Adipocyte (in vitro differentiated cells): ENCODE measurements at regions not wholly inside any gene's neighbourhood (a gene's known extent, or its start where the extent isn't known, plus 50 kb on each side); places are given as distances from the start of the nearest gene placed in this dataset.
"Not testable (repeated sequence)": the region's sequence is repeated elsewhere in the genome, so short reads cannot be mapped to it uniquely, and the experiment has no call there.

Source experiments
- DNase-seq: peaks from one replicate; pipeline ENCODE4 v3.0.0-alpha.2; 2015; ENCODE audit warnings: low read depth
- H3K27me3 ChIP-seq: replicated peaks from 2 replicates; pipeline ENCODE4 v1.7.0; 2013; ENCODE audit warnings: mild to moderate bottlenecking, low read length, moderate library complexity; ENCODE audit not compliant: control insufficient read depth, insufficient read depth
- H3K36me3 ChIP-seq: 2 replicates; pipeline ENCODE4 v1.7.0; 2013; ENCODE audit warnings: low read length, mild to moderate bottlenecking, moderate library complexity; ENCODE audit not compliant: control insufficient read depth, insufficient read depth, severe bottlenecking
- H3K4me1 ChIP-seq: 2 replicates; pipeline ENCODE4 v1.7.0; 2013; ENCODE audit warnings: mild to moderate bottlenecking, low read length, moderate library complexity; ENCODE audit not compliant: control insufficient read depth, insufficient read depth
- H3K4me3 ChIP-seq: 2 replicates; pipeline ENCODE4 v1.7.0; 2013; ENCODE audit warnings: mild to moderate bottlenecking, low read length, moderate library complexity
- H3K9ac ChIP-seq: 2 replicates; pipeline ENCODE4 v1.7.0; 2013; ENCODE audit warnings: mild to moderate bottlenecking, low read length, moderate library complexity
- H3K9me3 ChIP-seq: 2 replicates; pipeline ENCODE4 v1.7.0; 2013; ENCODE audit warnings: mild to moderate bottlenecking, low read length, moderate library complexity; ENCODE audit not compliant: control insufficient read depth

GRCh38 chr1:201639826-201640225 lies 100.9 kb downstream of the NAV1 start:
- peaks cover 22% of the 10 kb centered on the region for H3K36me3 ChIP-seq
- peaks cover 25% of the 10 kb centered on the region for H3K4me1 ChIP-seq
- DNase-seq, result no peak
- H3K27me3 ChIP-seq, result no peaks in the 10 kb centered on the region
- H3K9ac ChIP-seq, result peak overlapping the region; percentile 37
- H3K9me3 ChIP-seq, result no peaks in the 10 kb centered on the region
- no peak overlapping the region for H3K4me3 ChIP-seq

- peaks cover 25% of the 10 kb centered on the region for H3K4me1 ChIP-seq
- peak overlapping the region; percentile 28 for H3K9ac ChIP-seq
- H3K36me3 ChIP-seq, result peaks cover 17% of the 10 kb centered on the region
- H3K9me3 ChIP-seq, result no peaks in the 10 kb centered on the region
- DNase-seq, result peak; percentile 55
- H3K4me3 ChIP-seq, result no peak overlapping the region
- no peaks in the 10 kb centered on the region for H3K27me3 ChIP-seq
Measured at GRCh38 chr1:201640624-201641023, 101.7 kb downstream of the NAV1 start.

DNA sequence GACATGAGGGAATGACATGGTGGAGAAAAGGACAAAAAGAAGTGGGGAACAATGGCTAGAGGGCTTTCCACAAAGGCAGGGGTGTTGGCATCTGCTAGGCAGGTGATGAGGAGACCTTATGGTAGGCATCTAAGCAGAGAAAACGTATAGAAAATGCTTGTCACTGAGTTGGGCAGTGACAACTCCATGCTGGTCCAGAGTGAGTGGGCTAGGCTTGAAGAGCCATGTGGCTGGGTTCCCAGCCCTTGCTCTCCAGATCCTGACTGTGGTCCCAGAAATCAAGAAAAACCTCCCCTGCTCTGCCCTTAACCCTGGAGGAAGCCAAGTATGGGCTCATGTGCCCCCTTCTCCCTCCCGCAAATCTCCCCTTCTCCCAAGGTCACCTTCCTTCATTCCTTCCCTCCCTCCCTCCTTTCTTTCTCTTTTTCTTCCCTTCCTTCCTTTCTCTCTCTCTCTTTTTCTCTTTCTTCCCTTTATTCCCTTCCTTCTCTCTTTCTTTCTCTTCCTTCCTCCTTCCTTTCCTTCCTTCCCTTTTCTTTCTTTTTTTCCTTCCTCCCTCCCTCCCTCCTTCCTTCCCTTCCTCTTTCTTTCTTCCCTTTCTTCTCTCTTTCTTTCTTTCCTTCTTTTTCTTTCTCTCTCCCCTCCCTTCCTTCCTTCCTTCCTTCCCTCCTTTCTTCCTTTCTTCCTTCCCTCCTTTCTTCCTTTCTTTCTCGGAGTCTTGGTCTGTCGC lies 102.8 kb downstream of the NAV1 start:
- Histone ChIP-seq H3K36me3 (peaks cover 11% of the 10 kb centered on the region), H3K9me3 (no peaks in the 10 kb centered on the region), H3K27me3 (no peaks in the 10 kb centered on the region), H3K4me1 (peaks cover 26% of the 10 kb centered on the region), H3K9ac (no peak overlapping the region), H3K4me3 (no peak overlapping the region)
- DNase-seq, result no peak

GRCh38 chr1:201643835-201644104 lies 104.8 kb downstream of the NAV1 start:
- DNase-seq, result no peak
- H3K4me1 ChIP-seq, result peaks cover 36% of the 10 kb centered on the region
- H3K9me3 ChIP-seq, result no peaks in the 10 kb centered on the region
- H3K4me3 ChIP-seq, result no peak overlapping the region
- peaks cover 4% of the 10 kb centered on the region for H3K36me3 ChIP-seq
- no peaks in the 10 kb centered on the region for H3K27me3 ChIP-seq
- H3K9ac ChIP-seq, result no peak overlapping the region

- Histone ChIP-seq H3K36me3 (peaks cover 4% of the 10 kb centered on the region), H3K9me3 (no peaks in the 10 kb centered on the region), H3K4me1 (peaks cover 32% of the 10 kb centered on the region), H3K27me3 (no peaks in the 10 kb centered on the region), H3K9ac (no peak overlapping the region), H3K4me3 (no peak overlapping the region)
- no peak for DNase-seq
Measured at GRCh38 chr1:201644197-201644596, 105.3 kb downstream of the NAV1 start.

DNA sequence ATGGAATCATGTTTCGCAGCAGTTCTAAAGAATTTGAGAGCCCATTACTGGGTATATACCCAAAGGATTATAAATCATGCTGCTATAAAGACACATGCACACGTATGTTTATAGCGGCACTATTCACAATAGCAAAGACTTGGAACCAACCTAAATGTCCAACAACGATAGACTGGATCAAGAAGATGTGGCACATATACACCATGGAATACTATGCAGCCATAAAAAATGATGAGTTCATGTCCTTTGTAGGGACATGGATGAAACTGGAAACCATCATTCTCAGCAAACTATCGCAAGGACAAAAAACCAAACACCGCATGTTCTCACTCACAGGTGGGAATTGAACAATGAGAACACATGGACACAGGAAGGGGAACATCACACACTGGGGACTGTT lies 106.1 kb downstream of the NAV1 start:
- DNase-seq, result not testable (repeated sequence)

DNA sequence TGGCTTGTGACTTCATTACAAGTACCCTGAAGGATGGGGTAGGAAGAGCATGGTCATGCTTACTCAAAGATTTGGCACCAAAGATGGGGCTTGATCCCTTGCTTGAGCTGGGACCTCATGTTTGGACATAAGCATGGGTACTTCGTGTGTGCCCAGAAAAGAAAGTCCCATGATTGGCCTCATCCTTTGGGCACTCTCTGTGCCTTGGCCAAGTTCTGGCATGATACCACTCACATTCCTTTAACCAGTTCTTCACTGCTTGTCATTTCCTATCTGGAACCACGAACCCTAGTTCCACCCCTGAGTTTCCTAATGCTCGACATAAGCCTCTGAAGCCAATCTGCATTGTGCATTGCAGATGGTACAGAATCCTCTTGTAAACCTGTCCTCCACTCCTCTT lies 107.0 kb downstream of the NAV1 start:
- H3K9ac ChIP-seq, result no peak overlapping the region
- H3K4me3 ChIP-seq, result no peak overlapping the region
- H3K4me1 ChIP-seq, result peaks cover 24% of the 10 kb centered on the region
- no peak for DNase-seq
- H3K27me3 ChIP-seq, result no peaks in the 10 kb centered on the region
- peaks cover 4% of the 10 kb centered on the region for H3K36me3 ChIP-seq
- H3K9me3 ChIP-seq, result no peaks in the 10 kb centered on the region

More for the DNA sequence above, 106.1 kb downstream of the NAV1 start:
- H3K4me3 ChIP-seq, H3K36me3 ChIP-seq, H3K27me3 ChIP-seq, H3K9ac ChIP-seq, H3K9me3 ChIP-seq: not testable (repeated sequence)
- peaks cover 27% of the 10 kb centered on the region for H3K4me1 ChIP-seq

DNA sequence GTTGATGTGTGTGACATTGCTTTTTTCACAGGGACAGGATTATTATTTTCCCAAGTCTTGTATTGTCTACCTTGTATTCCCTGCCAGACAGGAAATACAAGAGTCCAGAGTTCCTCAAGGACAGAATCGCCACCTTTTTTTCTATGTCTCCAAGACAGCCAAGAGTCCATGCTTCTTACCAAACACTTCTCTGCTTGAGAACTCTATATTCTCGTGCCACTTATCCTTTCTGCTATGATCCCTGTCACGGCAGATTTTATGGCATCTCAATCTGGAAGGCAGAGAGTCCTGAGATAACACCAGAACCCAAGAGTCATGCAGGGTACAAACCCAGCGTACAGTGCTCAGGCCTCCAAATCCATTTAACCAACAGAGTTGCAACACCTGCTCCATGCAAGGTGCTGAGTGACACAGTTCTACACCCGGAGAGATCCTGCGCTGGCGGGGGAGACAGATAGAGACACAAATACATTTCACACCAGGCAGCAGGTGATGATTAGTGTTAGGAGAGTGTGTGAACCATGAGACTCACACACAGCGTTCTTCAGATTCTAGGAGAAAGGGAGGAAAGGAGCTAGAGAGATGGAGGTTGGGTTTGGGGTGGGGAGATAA lies 107.6 kb downstream of the NAV1 start:
- peaks cover 4% of the 10 kb centered on the region for H3K36me3 ChIP-seq
- no peak overlapping the region for H3K4me3 ChIP-seq
- no peaks in the 10 kb centered on the region for H3K27me3 ChIP-seq
- H3K9ac ChIP-seq, result no peak overlapping the region
- no peaks in the 10 kb centered on the region for H3K9me3 ChIP-seq
- DNase-seq, result no peak
- H3K4me1 ChIP-seq, result peaks cover 26% of the 10 kb centered on the region

- Histone ChIP-seq H3K27me3 (no peaks in the 10 kb centered on the region), H3K4me1 (peaks cover 32% of the 10 kb centered on the region), H3K36me3 (peaks cover 4% of the 10 kb centered on the region), H3K9ac (peak overlapping the region; percentile 87), H3K4me3 (peak overlapping the region; percentile 83), H3K9me3 (no peaks in the 10 kb centered on the region)
- DNase-seq, result no peak
Measured at GRCh38 chr1:201647094-201647493, 108.2 kb downstream of the NAV1 start.

GRCh38 chr1:201647722-201648065 lies 108.8 kb downstream of the NAV1 start:
- Histone ChIP-seq H3K9ac (peak overlapping the region; percentile 87), H3K27me3 (no peaks in the 10 kb centered on the region), H3K9me3 (no peaks in the 10 kb centered on the region), H3K4me1 (peaks cover 38% of the 10 kb centered on the region), H3K4me3 (peak overlapping the region; percentile 83), H3K36me3 (peaks cover 9% of the 10 kb centered on the region)
- DNase-seq, result no peak

GRCh38 chr1:201648066-201648906 lies 109.4 kb downstream of the NAV1 start:
- DNase-seq, result peak; percentile 87
- no peaks in the 10 kb centered on the region for H3K27me3 ChIP-seq
- H3K9ac ChIP-seq, result peak overlapping the region; percentile 95
- no peaks in the 10 kb centered on the region for H3K9me3 ChIP-seq
- H3K4me1 ChIP-seq, result peaks cover 43% of the 10 kb centered on the region
- peaks cover 13% of the 10 kb centered on the region for H3K36me3 ChIP-seq
- H3K4me3 ChIP-seq, result peak overlapping the region; percentile 94
